Psoas muscle (tissue), 7 donors: ENCODE measurements at regions not wholly inside any gene's neighbourhood (a gene's known extent, or its start where the extent isn't known, plus 50 kb on each side); places are given as distances from the start of the nearest gene placed in this dataset.

Source experiments
- ATAC-seq, 4 donors: fragments of 200-7000 bp; cut with Tn5 transposase; one replicate each; pipeline ENCODE4 v1.9.1; 2020; ENCODE audit warnings: moderate library complexity in 3 of 4, mild to moderate bottlenecking in 2 of 4
- DNase-seq, 2 donors: peaks; one replicate each; pipeline ENCODE4 v3.0.0-alpha.2; 2020
- H3K27ac ChIP-seq: fragments of 200-600 bp; one replicate; pipeline ENCODE4 v1.8.0; 2022
- H3K27me3 ChIP-seq, 3 donors: fragments of 200-600 bp in 1 of 3; one replicate each; pipeline versions ENCODE4 v1.6.1 to v1.8.0; 2013 to 2022; ENCODE audit warnings: low read length in 2 of 3, mild to moderate bottlenecking in 2 of 3, moderate library complexity in 1 of 3; ENCODE audit not compliant: insufficient read depth in 3 of 3
- H3K36me3 ChIP-seq, 2 donors: fragments of 200-600 bp in 1 of 2; one replicate each; pipeline versions ENCODE4 v1.6.1 to v1.8.0; 2013 to 2022; ENCODE audit warnings: low read depth in 1 of 2, mild to moderate bottlenecking in 1 of 2, moderate library complexity in 1 of 2; ENCODE audit not compliant: insufficient read depth in 1 of 2
- H3K4me1 ChIP-seq: fragments of 200-600 bp; one replicate; pipeline ENCODE4 v1.8.0; 2022
- H3K4me3 ChIP-seq: fragments of 200-600 bp; one replicate; pipeline ENCODE4 v1.8.0; 2022; ENCODE audit warnings: mild to moderate bottlenecking
- H3K9me3 ChIP-seq: fragments of 200-600 bp; one replicate; pipeline ENCODE4 v1.8.0; 2022
- CTCF ChIP-seq: fragments of 200-600 bp; IDR thresholded peaks from one replicate; pipeline ENCODE4 v1.8.0; 2022; ENCODE audit warnings: antibody characterized with exemption
- WGBS, 3 donors: extraction: QIAGEN DNeasy Blood & Tissue Kit; methylation state at CpG; one replicate each; pipeline versions ENCODE4 v1.1.6 to v1.1.7; 2013; 5-methylcytosine and 5-hydroxymethylcytosine counted together
- intact Hi-C, 2 donors: fragments of 100-400 bp; cut with DNase I; formaldehyde crosslinking; loops; one replicate each; pipeline versions ENCODE4 v1.11.0 to v1.14.2; 2022
- donor health status: healthy with polysubstance abuse.
- donor health status: DM: no; HTN: no; CAD: no; lungs with moderate emphysema.
- donor health status: Bipolar disorder and iron deficiency.
- donor health status: healthy.
- donor health status: DM: yes; HTN: yes; CAD: no.
- donor health status: DM: no; HTN: no; CAD: no.
- donor health status: DM: yes; HTN: yes; CAD: no.

- intact Hi-C loops = no loop called here
- ATAC-seq (no peak), DNase-seq (no peak)
- Histone ChIP-seq H3K36me3 (no peaks in the 10 kb centered on the region), H3K4me1 (no peaks in the 10 kb centered on the region), H3K4me3 (no peak overlapping the region), H3K9me3 (peaks cover 4% of the 10 kb centered on the region), H3K27me3 (peaks cover 0 to 10% (median 0%) of the 10 kb centered on the region in 3 donors), H3K27ac (no peak overlapping the region)
- no peak for TF ChIP-seq CTCF
- WGBS, 3 donors = 69 to 74% (median 73%) methylated on average over 6 of the region's 6 CpGs
Observed at GRCh38 chr20:2217857-2218539, 77.8 kb upstream of the TGM3 start.

- 80 to 89% (median 87%) methylated on average over 2 of the region's 2 CpGs for WGBS, 3 donors
- Histone ChIP-seq H3K36me3 (no peaks in the 10 kb centered on the region), H3K4me1 (no peaks in the 10 kb centered on the region), H3K27ac (no peak overlapping the region), H3K9me3 (peaks cover 4% of the 10 kb centered on the region), H3K27me3 (peaks cover 0 to 7% (median 0%) of the 10 kb centered on the region in 3 donors), H3K4me3 (no peak overlapping the region)
- no peak for DNase-seq
- TF ChIP-seq CTCF = no peak
- no peak for ATAC-seq
- intact Hi-C loops = no loop called here
Observed at GRCh38 chr20:2219481-2220006, 76.3 kb upstream of the TGM3 start.

- no peak overlapping the region for H3K4me3 ChIP-seq
- TF ChIP-seq CTCF = no peak
- ATAC-seq = no peak
- peaks cover 4% of the 10 kb centered on the region for H3K9me3 ChIP-seq
- no peaks in the 10 kb centered on the region for H3K4me1 ChIP-seq
- 49 to 87% (median 70%) methylated on average over 2 of the region's 2 CpGs for WGBS, 3 donors
- H3K27me3 ChIP-seq = peaks cover 0 to 7% (median 0%) of the 10 kb centered on the region in 3 donors
- intact Hi-C loops = no loop called here
- no peaks in the 10 kb centered on the region for H3K36me3 ChIP-seq
- DNase-seq = no peak
- no peak overlapping the region for H3K27ac ChIP-seq
Observed at GRCh38 chr20:2220298-2220697, 75.5 kb upstream of the TGM3 start.

DNA sequence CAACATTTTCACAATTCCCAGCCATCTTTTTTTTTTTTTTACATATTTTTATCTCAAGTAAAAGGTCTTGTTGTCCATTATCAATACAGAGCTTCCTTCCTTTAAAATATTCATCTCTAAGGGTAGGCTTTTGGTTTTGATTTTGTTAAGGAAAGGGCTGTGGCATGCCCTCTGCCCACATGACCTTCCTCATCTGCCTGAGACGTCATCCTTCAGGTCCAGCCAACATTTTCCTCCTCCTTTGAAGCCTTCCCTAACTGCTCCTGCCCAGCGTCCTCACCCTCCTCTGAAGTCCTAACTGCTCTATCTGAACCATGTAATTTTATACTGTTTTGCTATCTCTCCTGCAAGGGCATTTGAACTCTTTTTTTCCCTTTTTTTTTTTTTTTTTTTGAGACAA, 73.9 kb upstream of the TGM3 start:
- Histone ChIP-seq H3K4me3 (no peak overlapping the region), H3K4me1 (no peaks in the 10 kb centered on the region), H3K27me3 (no peaks in the 10 kb centered on the region), H3K36me3 (no peaks in the 10 kb centered on the region), H3K27ac (no peak overlapping the region), H3K9me3 (peaks cover 4% of the 10 kb centered on the region)
- ATAC-seq (no peak), DNase-seq (no peak)
- TF ChIP-seq CTCF = no peak
- intact Hi-C loops = no loop called here
- WGBS, 3 donors = 19 to 41% (median 23%) methylated on average over 2 of the region's 2 CpGs
